ENCODE measurements at regions not wholly inside any gene's neighbourhood (a gene's known extent, or its start where the extent isn't known, plus 50 kb on each side); places are given as distances from the start of the nearest gene placed in this dataset.

DNA sequence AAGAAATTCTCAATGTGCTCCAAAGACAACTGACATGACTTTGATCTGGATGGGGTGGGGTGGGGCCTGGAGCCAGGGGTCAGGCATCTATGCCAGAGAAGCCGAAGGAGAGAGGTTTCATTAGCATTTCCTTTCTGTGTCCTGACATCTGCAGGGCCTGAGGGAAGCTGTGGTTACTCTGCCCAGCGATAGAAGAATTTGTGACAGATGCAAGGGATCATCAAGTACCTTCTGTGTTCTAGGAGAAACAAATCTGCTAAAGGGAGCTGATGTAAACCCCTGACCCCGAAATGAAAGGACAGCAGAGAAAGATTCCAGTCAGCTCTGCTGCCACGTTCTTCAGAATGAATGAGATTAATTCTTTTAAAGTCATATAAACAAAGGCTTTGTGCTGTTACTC lies 335.7 kb downstream of the PRELID2 start:
- DNase-seq: no peak

GRCh38 chr5:145497052-145497451 lies 338.1 kb downstream of the PRELID2 start:
- DNase-seq: peak; percentile 30

DNA sequence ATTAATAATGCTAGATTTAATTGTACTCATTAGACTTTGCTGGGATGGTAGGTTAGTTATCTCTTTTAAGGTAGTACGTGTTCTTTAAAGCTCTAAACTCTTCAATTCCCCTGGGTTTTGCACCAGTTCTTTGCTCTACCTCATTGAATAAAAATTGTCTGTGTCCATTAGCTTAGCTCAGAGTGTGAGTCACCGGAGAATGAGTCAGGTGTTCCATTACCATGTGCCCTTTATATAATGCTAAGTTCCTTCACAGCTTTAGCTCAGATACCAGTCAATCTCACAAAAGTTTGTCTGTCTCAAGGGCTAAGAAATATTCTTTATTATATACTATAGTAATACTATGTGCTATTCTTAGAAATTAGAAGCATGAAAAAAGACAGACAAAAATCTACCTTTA lies 339.4 kb downstream of the PRELID2 start:
- DNase-seq: peak; percentile 93

DNA sequence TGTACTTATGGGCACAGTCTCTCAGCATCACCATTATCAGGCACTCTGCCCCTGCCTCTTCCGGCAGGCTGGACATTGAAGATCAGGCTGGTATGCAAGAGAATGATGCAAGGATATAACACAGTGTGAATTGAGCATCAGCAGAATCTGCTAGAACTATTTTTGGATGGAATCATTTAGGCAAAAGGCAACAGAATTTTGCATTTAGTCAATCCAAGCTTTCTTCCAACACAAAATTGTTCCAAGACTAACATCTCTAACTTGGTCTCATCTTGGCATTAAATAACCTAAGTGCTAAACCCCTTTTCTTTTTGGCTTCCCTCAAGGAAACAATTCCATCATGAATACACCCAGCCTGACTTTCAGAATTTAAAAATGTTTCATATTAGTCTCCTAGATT lies 339.9 kb downstream of the PRELID2 start:
- peak; percentile 20 for DNase-seq

DNA sequence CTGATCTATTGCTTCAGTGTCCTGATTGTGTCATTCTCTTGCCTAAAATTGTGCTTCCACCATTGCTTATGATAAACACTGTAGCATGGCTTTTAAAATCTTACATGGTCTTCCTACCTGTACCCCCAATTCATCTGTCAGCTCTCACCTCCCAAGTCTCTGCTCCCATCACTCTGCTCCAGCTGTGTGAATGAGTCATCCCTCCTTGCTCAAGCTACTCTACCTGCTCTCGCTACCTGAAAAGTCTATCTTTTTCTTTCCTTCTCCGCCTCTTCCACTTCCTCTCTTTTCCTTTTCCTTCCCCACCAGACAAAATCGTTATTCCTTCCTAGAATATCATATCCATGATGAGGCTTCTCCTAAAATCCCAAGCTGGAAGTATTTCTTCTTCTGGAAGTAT lies 341.7 kb downstream of the PRELID2 start:
- DNase-seq: no peak

DNA sequence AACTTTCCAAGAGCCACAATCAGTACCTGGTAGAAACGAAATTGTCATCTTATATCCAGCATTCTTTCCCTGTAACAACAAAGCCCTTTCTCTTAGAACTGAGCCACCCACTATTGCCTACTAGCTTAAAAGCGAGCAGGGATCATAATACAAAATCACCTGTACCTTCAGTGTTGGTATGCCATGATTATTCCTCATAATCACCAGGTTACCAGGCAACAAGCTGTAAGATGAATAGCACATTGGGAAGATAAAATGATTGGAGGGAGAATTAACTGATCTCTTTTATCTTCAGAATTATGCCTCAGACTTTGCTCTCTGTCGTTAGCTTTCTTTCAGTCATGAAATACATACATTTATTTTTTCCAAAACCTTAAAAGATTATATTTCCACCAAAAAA lies 345.6 kb downstream of the PRELID2 start:
- no peak for DNase-seq

GRCh38 chr5:145484158-145484557 lies 351.0 kb downstream of the PRELID2 start:
- DNase-seq: peak; percentile 76

DNA sequence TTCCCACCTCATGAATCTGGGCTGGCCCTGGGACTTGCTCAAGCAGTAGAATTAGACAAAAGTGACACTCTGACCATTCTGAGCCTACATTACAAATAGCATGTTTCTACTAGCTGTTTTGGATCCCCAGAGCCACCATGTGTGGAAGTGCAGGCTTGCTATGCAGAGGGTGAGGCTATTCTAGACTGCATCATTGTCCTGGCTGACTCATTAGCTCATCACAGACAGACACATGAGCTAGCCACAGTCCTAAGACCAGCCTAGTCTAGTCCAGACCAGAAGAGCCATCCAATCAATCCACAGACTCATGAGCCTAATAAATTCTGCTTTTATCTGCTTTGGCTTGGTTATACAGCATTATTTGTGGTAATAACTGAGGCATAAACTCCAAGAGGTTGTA lies 351.9 kb downstream of the PRELID2 start:
- DNase-seq: peak; percentile 60

GRCh38 chr5:145479857-145480256 lies 355.3 kb downstream of the PRELID2 start:
- DNase-seq: peak; percentile 27

DNA sequence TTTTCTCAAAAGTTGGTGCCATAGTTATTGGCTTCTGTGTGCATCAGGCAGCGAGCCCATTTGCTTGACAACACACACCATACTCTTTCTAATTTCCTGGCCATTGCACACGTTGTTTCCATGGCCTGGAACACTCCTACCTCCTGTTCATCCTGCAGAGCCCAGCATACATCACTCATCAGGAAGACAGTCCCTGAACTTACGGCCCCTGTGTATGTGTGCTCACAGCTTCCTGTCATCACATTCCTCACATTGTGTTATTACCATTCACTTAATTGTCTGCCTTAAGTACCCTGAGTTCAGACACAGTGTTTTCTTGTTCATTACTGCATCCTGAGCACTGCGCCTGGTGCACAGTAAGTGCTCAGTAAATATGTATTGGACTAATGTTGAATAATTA lies 355.9 kb downstream of the PRELID2 start:
- DNase-seq: peak; percentile 71

DNA sequence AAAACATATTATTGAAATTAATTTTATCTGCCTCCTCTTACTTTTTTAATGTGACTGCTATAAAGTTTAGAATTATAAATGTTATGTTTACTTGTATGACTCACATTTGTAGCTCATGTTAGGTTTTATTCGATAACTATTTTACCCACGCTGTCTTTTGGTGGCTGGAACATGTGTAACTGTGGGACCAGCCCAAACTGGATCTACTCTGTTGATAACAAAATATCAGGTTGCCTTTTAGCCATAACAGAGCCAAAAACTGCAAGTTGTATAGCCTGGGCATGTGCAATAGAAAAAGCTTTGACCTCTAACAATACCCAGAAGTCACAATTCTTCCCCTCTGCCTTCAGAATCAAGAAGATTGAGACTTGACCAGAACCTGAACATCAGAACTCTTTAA lies 356.5 kb downstream of the PRELID2 start:
- no peak for DNase-seq

- no peak for DNase-seq
Measured at GRCh38 chr5:145473042-145473642, 362.0 kb downstream of the PRELID2 start.

- DNase-seq: peak; percentile 36
Measured at GRCh38 chr5:145471831-145472612, 363.1 kb downstream of the PRELID2 start.

DNA sequence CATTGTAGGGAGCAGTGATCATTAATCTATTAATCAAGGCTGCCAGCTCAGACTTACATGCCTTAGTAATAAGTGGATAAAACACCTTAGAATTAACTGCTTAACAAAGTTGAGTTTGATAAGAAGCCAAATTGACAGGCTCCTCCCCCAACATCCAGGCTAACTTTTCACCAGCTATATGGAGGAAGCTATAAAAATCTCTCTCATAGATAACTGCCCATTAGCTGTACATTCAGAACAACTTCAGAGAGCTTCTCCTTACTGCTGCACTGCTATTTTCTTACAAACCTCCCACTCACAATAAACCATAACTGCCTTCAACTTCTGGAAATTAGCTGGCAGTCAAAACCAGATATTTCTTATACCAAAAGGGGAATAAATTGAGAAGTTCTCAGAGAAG lies 364.1 kb downstream of the PRELID2 start:
- no peak for DNase-seq

GRCh38 chr5:145470396-145470979 lies 364.7 kb downstream of the PRELID2 start:
- no peak for DNase-seq

- DNase-seq: no peak
Measured at GRCh38 chr5:145467446-145467845, 367.7 kb downstream of the PRELID2 start.

DNA sequence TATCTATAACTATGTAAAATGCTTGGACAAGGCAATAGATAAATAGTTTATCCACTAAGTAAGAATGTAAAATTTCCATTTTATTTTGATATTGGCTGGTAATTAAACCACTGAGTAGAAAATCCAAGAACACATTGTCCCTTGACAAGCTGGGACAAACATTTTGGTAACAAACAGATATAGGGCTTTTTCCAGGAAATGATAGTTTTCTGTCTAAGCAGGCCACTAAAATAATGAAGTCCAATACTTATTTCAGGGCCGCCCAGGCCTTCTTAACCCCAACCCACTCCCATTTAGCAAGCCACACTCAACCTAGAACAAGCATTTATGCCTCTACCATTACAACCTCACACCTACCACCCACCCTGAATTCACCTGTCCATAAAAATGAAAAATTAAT lies 368.6 kb downstream of the PRELID2 start:
- DNase-seq: no peak

DNA sequence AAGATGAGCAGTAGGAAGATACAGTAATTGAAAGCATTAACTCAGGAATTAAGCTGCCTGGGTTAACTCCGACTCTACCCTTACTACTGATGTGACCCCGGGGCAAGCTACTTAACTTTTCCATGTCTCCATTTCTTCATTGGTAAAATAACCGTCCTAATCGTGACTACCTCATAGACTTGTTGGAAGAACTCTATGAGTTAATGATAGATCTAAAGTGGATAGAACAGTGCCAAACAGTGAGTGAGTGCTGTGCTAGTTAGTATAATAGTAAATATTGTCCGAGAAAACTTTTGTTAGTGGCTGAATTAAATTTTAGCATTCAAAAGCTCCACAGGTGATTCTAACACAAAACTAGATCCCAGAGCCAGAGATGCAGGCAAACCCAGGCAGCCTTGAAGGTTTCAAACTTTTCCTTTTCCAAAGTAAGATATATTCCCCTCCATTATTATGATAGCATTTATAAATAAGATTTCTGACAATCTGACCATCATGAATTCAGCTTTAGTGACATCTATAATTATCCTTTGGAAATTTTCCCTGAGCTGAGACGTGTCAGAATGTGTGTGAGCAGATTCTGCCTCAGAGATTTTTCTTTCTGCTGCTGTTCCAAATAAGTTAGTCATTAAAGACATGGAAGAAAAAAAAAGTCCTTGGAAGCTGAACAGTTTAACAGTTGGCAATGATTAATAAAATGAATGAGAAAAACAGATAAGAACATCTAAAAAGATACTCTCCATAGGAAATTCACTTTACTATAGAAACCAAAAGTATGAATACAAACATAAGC lies 369.5 kb downstream of the PRELID2 start:
- DNase-seq: no peak

DNA sequence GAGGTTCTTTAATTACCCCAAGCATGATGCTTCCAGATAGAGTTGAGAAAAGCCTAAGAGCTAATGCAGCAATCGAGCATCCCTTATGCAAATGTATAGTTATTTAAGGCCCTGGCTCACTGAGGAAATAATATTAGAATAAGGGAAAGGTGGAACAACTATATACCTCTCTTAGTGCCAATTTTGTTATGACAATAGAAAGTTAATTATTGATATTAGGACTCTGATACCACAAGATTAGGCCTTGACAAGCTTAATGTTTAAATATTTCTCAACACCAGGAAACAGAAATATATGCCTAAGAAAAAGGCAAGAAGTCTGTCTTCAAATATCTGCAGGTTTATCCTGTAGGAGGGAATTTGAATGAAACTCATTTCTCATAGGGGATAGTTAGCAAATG lies 371.0 kb downstream of the PRELID2 start:
- DNase-seq: no peak

- no peak for DNase-seq
Measured at GRCh38 chr5:145463634-145464033, 371.5 kb downstream of the PRELID2 start.

- no peak for DNase-seq
Measured at GRCh38 chr5:145462525-145462924, 372.6 kb downstream of the PRELID2 start.

DNA sequence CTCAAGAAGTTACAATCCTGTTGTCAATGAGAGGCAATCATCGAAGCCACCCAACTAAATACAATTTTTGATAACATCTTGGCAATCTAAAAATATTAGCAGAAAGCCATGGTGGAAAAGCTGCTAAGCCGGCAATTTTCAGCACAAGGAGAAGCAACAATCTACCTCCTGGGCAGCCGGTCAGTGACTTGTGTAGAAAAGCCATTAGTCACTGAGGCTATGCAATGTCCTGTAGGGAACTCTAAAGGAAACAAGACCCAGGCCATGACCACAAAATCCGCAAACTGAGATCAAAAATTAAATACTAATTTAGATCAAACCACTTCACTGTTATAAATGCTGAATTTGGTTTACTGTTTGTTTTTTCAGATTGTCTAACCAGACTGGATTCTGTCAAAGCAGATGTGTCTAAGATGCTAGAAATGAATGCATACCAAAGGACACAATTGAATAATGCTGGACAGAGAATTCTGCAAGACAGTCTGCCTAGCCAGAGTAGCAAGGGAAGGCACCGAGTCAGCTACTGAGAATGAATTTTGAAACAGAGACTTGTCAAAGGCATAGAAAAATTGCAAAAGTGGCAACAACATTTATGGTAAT lies 384.8 kb downstream of the PRELID2 start:
- no peak for DNase-seq

DNA sequence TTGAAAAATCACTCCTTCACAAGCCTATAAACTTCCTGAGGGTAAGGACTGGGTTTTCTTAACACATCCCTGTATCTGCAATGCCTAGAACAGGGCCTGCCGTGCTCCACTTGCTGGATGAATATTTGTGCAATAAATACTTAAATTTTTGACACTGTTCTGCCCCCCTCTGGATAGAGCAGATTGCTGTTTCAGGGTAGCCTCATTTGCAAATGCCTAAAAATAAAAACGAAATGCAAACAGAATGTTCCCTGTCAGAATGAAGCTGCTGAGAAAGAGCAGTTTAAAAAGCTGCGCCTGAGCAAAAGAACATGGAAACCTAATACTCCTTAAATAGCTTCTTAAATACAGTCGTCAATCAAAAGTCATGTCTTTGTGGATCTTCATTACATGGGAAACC lies 385.3 kb downstream of the PRELID2 start:
- DNase-seq: no peak
